HG03432 (cell line): ENCODE measurements at regions not wholly inside any gene's neighbourhood (a gene's known extent, or its start where the extent isn't known, plus 50 kb on each side); places are given as distances from the start of the nearest gene placed in this dataset.

Experiments used
- ATAC-seq: cut with Tn5 transposase; IDR thresholded peaks from one replicate; pipeline ENCODE4 v1.9.1; 2021; ENCODE audit warnings: mild to moderate bottlenecking, moderate library complexity; ENCODE audit not compliant: unreplicated experiment

DNA sequence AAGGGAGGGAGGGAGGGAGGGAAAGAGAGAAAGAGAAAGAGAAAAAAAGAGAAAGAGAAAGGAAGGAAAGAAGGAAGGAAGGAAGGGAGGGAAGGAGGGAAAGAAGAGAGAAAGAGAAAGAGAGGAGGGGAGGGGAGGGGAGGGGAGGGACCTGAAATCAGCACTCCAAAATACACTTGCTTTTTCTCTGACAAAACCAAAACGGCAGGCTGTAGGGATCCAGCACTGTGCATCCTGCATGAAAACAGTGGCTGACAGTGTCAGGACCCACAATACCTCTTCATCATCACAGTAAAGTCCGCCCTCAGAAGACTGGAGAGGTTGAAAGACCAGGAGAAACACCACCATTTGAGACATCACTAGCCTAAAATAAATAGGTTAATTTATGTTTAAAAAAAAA, 156.0 kb upstream of the SOD1 start:
- no peak for ATAC-seq

- no peak for ATAC-seq
Observed at GRCh38 chr21:31502537-31503143, 156.9 kb upstream of the SOD1 start.

DNA sequence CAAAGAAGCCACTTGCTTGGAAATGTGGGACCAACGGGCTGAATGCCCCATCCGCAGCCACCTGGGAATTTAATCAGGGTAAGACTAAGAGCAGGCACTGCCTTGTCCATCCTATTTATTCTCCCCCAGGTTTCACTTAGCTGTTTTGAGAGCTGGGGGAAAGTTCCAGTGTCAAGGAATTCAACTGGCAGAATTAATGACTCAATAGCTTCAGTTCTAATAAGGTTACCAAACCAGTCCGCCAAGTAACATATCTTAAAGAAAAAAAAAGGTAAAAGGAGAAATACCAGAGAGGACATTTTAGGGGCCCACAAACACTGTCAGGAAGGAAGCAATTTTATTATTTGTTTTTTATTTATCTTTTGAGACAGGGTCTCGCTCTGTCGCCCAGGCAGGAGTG, 157.6 kb upstream of the SOD1 start:
- ATAC-seq = no peak

DNA sequence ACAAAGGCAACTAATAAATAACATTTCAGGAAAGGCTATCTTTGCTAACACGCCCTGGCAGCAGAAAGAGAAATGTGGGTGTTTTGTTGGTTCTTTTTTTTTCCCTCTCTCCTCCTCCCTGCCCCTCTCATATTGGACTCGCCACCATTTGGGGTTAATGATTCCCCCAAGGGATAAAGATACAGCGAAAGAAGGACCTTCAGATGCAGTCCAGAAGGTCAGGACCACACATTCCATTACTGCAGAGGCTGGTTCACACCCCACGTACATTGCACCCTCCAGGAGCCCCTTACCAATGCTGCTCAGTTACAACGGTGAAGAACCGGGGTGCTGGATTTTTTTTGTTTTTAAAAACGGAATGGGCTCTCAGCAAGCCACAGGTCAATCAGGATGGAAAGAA, 156.9 kb upstream of the TIAM1 start:
- ATAC-seq = no peak

DNA sequence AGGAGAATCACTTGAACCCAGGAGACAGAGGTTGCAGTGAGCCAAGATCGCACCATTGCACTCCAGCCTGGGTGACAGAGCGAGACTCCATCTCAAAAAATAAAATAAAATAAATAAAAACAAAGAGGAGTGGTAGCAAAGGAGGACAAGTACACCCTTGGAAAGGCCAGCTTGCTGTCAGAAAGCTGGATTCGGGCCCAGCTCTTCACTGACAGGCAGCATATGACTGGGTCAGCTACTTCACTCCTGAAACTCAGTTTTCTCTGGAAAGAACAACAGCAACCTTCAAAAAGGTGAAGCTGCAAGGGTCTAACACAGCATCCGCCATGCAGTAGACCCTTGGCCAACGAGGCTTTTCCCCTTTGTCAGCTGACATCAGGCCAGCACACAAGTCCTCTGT, 156.0 kb upstream of the TIAM1 start:
- no peak for ATAC-seq

DNA sequence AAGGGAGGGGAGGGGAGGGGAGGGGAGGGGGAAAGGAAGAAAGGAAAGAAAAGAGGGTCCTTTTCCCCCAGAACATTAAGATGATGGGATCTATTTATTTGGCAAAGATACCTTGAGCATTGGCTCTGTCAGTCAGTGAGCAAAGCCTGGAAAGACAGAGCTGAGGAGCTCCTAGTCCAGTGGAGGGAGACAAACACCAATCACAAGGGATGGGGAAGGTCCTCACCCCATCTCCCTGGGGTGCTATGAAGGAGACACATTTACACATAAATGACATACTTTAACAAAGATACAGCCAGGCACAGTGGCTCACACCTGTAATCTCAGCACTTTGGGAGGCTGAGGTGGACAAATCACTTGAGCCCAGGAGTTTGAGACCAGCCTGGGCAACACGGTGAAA, 154.9 kb upstream of the TIAM1 start:
- no peak for ATAC-seq

DNA sequence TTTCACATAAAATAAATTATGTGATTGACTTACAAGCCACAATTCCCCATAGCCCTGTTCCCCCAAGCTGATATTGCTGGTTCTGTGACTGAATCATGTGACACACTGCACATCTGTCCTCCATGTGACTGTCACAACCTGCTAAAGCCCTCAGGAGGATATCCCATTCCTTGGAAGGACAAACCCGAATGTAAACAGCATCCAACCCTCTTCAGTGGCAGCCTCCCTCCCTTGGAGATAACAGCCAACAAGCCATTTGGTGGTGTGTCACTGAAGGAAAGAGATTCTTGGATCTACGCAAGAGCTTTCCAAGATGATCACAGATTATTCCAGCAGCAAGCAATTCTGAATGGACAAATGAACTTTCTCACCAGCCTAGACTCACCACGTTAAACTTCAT, 153.9 kb upstream of the TIAM1 start:
- no peak for ATAC-seq

DNA sequence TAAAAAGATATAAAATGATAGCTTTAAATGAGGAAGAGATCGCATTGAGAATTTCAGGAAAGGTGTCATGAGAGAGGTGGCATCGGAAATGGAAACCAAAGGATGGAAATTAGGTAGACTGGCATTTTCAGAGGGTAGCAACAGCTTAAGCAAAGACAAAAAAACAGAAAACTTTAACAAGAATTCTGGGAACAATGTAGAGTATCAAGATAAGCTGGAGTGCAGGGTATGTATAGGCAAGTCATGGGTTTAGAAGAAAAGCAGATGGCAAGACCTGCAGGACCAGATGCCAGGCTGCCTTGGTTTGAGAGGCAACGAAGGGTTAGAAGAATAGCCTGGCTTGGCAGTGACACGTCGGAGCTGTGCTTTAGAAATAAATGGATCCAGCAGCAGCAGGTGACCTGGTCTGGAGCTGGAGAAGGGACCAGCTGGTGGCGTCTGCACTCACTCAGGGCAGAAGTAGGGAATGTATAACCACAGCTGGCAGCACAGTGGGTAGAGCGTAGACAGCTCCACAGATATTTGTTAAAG, 149.4 kb upstream of the TIAM1 start:
- ATAC-seq = no peak

- no peak for ATAC-seq
Observed at GRCh38 chr21:31491617-31492016, 147.6 kb upstream of the TIAM1 start.

- no peak for ATAC-seq
Observed at GRCh38 chr21:31490443-31490842, 146.4 kb upstream of the TIAM1 start.

DNA sequence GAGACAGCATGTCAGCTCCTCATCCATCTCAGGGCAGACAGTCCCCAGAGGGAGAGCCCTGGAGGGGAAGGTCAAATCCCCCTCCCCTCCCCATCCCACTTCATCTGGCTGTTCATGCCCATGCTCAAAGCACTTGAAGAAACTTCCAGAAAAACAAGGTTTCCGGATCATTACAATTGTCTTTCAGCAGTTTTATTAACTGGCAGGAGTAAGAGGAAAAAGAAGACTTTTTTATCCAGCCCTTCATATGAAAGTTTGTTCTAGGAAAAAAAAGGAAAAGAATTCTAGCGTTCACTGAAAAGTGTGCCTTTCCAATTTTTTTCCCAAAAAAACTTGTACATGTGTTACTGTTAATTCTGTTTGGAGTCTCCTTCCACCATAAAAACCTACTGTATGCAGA, 145.7 kb upstream of the TIAM1 start:
- no peak for ATAC-seq

DNA sequence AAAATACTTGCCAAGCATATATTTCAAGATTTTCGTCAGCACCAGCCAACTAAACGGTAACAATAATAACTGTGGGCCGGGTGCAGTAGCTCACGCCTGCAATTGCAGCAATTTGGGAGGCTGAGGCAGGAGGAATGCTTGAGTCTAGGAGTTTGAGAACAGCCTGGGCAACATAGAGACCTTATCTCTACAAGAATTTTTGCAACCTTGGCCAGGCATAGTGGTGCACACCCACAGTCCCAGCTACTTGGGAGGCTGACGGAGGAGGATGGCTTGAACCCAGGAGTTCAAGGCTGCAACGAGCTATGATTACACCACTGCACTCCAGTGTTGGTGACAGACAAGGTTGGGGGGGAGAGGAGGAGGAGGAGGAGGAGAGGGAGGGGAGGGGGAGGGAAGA, 145.0 kb upstream of the TIAM1 start:
- ATAC-seq = no peak

DNA sequence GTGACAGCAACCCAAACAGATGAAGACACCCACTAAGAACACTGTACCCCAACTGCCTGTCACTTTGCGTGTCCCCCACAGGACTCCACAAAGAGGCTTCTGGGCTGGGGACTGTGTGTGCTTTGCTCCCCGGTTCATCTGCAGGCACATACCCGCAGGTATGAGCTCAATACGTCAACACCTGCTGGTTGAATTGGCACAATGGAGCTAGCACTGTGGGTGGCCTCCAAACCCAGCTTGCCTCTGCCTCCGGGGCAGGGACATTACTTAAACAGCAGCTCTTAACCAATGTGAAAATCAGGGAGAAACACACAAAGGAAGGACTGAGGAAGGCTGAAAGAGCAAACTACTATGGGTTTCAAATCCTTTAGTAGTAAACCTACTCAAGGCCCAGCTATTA, 140.2 kb upstream of the TIAM1 start:
- no peak for ATAC-seq

DNA sequence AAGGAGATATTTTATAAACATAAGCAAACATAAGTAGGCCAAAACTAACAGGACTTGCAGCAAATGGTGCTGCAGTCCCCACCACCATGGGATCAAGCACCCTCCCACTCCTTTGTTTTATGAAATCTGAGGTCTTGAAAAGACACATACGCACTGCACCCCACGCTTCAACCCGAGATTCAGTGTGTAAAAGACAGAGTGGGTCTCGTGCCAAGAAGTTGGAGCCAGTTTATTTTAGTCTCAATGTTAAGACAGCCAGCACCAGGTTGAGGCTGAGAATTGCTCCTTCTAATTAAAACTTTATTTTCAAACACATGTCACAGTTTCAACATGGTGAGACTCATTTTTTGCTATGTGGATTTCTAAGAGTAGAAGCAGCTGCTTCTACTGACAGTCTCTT, 139.1 kb upstream of the TIAM1 start:
- no peak for ATAC-seq

DNA sequence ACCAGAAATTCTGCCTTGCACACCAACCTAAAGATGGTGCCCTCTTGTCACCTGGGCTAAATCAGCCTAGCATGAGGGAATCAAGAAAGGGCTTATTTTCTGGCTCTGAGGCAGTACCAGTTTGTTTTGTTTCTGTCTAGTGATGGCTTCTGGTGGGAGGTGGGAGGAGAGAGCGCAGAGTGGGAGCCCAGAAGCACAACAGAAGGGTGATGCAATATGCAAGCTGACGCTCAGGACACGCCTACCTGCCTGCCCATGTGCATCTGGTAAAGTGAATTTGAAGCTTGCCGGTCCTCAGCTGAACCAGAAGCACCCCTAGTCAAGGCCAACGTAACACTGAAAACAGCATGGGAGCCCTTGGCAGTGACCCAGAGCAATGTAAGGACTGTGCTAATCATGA, 138.4 kb upstream of the TIAM1 start:
- no peak for ATAC-seq

DNA sequence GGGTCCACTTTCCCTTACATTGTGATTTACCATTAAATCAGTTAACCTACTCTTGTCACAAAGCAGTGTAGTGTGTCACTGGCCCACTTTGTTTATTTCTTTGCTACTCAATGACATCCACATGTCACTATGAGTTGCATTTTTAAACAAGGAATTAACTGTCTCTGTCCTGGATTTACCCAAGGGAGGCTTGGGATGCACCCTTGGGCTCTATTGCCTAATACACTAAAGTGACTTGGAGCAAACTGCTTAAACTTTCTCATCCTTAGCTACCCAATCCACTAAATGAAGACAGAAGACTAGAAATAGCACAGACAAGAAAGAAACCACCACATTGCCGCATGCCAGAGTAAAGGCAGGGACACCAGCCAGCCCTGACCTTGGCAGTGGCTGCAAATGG, 136.2 kb upstream of the TIAM1 start:
- no peak for ATAC-seq

GRCh38 chr21:31479714-31480113, 135.7 kb upstream of the TIAM1 start:
- no peak for ATAC-seq

DNA sequence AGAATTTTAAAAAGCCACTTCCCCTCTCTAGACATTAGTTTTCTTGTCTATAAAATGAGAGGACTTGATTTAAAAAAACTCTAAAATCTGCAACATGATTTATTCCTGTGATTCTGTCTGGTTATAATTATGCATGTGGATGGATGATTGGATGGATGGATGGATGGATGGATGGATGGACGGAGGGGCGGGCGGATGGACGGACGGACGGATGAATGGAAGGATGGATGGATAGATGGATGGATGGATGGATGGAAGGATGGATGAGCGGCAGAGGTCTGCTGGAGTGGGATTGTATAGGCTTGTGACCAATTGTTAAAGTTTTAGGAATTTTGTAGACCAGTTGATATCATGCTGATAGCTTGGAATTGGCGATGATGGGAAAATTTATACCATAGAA, 135.2 kb upstream of the TIAM1 start:
- ATAC-seq = no peak

DNA sequence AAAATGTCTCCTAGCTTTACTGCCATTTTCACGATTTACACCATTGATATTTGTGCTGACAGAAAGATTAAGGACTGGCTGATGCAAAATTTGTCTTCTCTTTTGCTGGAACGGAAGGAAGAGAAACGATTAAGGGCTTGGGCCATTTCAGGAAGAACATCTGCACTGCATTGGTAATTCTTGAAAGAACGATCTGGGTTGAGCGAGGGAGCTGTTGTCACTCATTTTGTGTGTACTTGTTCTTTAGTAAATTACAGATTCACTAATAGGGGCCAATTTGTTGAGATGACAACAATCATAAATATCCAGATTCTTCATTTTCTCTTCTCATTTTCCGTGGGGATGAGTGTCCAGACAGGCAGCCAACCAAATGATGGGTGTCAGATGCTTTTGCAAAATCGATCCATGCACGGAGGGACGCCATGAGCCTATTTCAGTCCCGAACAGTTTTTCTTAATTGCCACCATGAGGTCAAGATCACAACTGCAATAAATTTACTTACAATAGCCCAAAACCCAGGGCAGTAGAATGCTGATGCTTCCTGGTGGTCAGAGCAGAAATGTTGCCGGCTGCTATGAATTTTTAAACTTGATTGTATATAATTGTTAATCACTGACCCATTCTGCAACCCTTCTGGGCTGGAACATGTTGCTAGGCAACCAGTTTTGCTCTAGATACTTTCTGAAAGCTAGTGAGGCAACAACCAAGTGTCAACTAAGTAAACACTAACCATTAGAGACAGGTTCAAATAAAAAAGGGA, 132.4 kb upstream of the TIAM1 start:
- ATAC-seq = no peak

- no peak for ATAC-seq
Observed at GRCh38 chr21:31475223-31475622, 131.2 kb upstream of the TIAM1 start.

GRCh38 chr21:31473685-31474345, 129.8 kb upstream of the TIAM1 start:
- ATAC-seq = no peak

DNA sequence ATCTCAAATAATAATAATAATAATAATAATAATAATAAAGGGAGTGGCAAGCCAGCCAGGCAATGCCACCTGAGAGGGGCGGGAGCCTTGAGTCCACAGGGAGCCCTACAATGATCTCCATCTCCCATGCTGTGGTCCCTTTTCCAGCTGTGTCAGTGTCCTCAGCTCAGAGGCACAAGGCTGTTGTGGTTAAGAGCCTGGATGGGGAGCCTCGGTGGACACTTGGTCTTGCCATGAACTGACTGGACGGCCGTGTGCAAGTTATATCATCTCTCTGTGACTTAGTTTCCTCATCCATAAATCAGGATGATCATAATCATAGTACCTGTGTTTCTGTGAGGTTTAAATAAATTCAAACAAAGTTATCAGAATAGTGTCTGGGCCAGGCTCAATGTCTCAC, 127.8 kb upstream of the TIAM1 start:
- ATAC-seq = no peak
